HG03045 (cell line): ENCODE measurements at regions not wholly inside any gene's neighbourhood (a gene's known extent, or its start where the extent isn't known, plus 50 kb on each side); places are given as distances from the start of the nearest gene placed in this dataset.
"Not testable (repeated sequence)": the region's sequence is repeated elsewhere in the genome, so short reads cannot be mapped to it uniquely, and the experiment has no call there.

Experiments
- ATAC-seq: cut with Tn5 transposase; IDR thresholded peaks from one replicate; pipeline ENCODE4 v1.9.1; 2021; ENCODE audit warnings: mild to moderate bottlenecking, moderate library complexity; ENCODE audit not compliant: unreplicated experiment

- no peak for ATAC-seq
Measured at GRCh38 chr12:62028536-62028935, 231.7 kb upstream of the USP15 start.

- no peak for ATAC-seq
Measured at GRCh38 chr12:62032870-62033269, 227.3 kb upstream of the USP15 start.

GRCh38 chr12:62044450-62045135 is 215.6 kb upstream of the USP15 start:
- ATAC-seq, result no peak

- ATAC-seq, result no peak
Measured at GRCh38 chr12:62045211-62045610, 215.0 kb upstream of the USP15 start.

- ATAC-seq, result no peak
Measured at GRCh38 chr12:62050785-62051184, 209.4 kb upstream of the USP15 start.

GRCh38 chr12:62069976-62070375 is 190.2 kb upstream of the USP15 start:
- ATAC-seq, result no peak

- ATAC-seq, result not testable (repeated sequence)
Measured at GRCh38 chr12:62073236-62073635, 187.0 kb upstream of the USP15 start.

GRCh38 chr12:62075870-62076269 is 184.3 kb upstream of the USP15 start:
- ATAC-seq, result no peak

- ATAC-seq, result no peak
Measured at GRCh38 chr12:62078020-62078419, 182.2 kb upstream of the USP15 start.

GRCh38 chr12:62082448-62082847 is 177.8 kb upstream of the USP15 start:
- ATAC-seq, result no peak

- no peak for ATAC-seq
Measured at GRCh38 chr12:62098132-62098531, 162.1 kb upstream of the USP15 start.

- no peak for ATAC-seq
Measured at GRCh38 chr12:62103748-62104147, 156.5 kb upstream of the USP15 start.

GRCh38 chr12:62106547-62107185 is 153.5 kb upstream of the USP15 start:
- no peak for ATAC-seq

- no peak for ATAC-seq
Measured at GRCh38 chr12:62113366-62114011, 146.7 kb upstream of the USP15 start.

GRCh38 chr12:62116986-62117385 is 143.2 kb upstream of the USP15 start:
- no peak for ATAC-seq

- ATAC-seq, result peak; percentile 71
Measured at GRCh38 chr12:62123721-62124203, 136.4 kb upstream of the USP15 start.

- ATAC-seq, result no peak
Measured at GRCh38 chr12:62127516-62127915, 132.7 kb upstream of the USP15 start.

- ATAC-seq, result no peak
Measured at GRCh38 chr12:62128175-62128975, 131.8 kb upstream of the USP15 start.

- no peak for ATAC-seq
Measured at GRCh38 chr12:62129291-62129690, 130.9 kb upstream of the USP15 start.

- no peak for ATAC-seq
Measured at GRCh38 chr12:62130402-62130801, 129.8 kb upstream of the USP15 start.

- no peak for ATAC-seq
Measured at GRCh38 chr12:62130834-62131552, 129.2 kb upstream of the USP15 start.
